ENCODE measurements at regions not wholly inside any gene's neighbourhood (a gene's known extent, or its start where the extent isn't known, plus 50 kb on each side); places are given as distances from the start of the nearest gene placed in this dataset.

DNA sequence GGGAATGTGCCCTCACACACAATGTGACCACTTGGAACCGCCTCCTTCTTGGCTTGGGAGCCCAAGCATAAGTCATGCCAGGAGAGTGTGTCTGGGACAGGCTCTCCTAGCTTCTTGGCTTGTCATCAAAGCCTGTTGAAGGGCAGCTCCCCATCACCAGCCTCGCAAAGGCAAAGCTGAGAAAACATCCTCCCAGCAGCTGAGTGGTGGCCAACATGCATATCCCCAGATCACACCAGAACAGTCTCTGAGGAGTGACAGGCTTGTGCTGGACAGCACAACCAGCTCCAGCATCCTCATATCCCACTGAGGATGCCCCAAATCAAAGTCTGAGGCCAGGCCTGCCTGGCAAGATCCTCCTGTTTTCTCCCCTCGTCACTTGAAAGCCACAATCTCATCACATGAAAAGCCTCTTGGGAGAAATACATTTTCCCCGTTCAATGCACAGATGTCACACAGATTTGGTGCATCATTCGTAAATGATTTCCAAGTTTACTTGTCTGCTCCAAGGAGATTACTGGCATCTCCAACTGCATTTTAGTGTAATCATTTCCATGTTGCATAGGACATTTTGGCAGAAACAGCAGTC, 269.3 kb downstream of the TTC32 start:
- TF ChIP-seq, protein P1, sequence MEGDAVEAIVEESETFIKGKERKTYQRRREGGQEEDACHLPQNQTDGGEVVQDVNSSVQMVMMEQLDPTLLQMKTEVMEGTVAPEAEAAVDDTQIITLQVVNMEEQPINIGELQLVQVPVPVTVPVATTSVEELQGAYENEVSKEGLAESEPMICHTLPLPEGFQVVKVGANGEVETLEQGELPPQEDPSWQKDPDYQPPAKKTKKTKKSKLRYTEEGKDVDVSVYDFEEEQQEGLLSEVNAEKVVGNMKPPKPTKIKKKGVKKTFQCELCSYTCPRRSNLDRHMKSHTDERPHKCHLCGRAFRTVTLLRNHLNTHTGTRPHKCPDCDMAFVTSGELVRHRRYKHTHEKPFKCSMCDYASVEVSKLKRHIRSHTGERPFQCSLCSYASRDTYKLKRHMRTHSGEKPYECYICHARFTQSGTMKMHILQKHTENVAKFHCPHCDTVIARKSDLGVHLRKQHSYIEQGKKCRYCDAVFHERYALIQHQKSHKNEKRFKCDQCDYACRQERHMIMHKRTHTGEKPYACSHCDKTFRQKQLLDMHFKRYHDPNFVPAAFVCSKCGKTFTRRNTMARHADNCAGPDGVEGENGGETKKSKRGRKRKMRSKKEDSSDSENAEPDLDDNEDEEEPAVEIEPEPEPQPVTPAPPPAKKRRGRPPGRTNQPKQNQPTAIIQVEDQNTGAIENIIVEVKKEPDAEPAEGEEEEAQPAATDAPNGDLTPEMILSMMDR (IDR thresholded peaks at IDR 0.05) = no peak
- no peak for TF ChIP-seq POLR2A (IDR thresholded peaks at IDR 0.05)

Data from right lobe of liver (tissue), 4 donors.